DND-41 (cell line): ENCODE measurements at regions not wholly inside any gene's neighbourhood (a gene's known extent, or its start where the extent isn't known, plus 50 kb on each side); places are given as distances from the start of the nearest gene placed in this dataset.
"Not testable (repeated sequence)": the region's sequence is repeated elsewhere in the genome, so short reads cannot be mapped to it uniquely, and the experiment has no call there.

Source experiments
- ATAC-seq: fragments of 200-7000 bp; cut with Tn5 transposase; 3 replicates; pipeline ENCODE4 v1.9.1; 2021; ENCODE audit warnings: low read depth; ENCODE audit not compliant: insufficient read depth
- DNase-seq: peaks from one replicate; pipeline ENCODE4 v3.0.0-alpha.2; 2020
- H2AFZ ChIP-seq: 2 replicates; pipeline ENCODE4 v1.6.0; 2012; ENCODE audit warnings: low read depth, low read length
- H3K27ac ChIP-seq: 2 replicates; pipeline ENCODE4 v1.5.1; 2012; ENCODE audit warnings: low read length, inconsistent platforms
- H3K27me3 ChIP-seq: fragments of 200-600 bp; sonication (generic); 2 replicates; pipeline ENCODE4 v1.6.0; 2012; ENCODE audit warnings: low read length, mild to moderate bottlenecking, inconsistent platforms; ENCODE audit not compliant: insufficient read depth, poor library complexity
- H3K36me3 ChIP-seq: 2 replicates; pipeline ENCODE4 v1.5.1; 2012; ENCODE audit warnings: low read length, inconsistent platforms; ENCODE audit not compliant: insufficient read depth
- H3K4me1 ChIP-seq: 2 replicates; pipeline ENCODE4 v1.5.1; 2012; ENCODE audit warnings: mild to moderate bottlenecking, low read length; ENCODE audit not compliant: insufficient read depth
- H3K4me2 ChIP-seq: 2 replicates; pipeline ENCODE4 v1.6.0; 2012; ENCODE audit warnings: mild to moderate bottlenecking, moderate library complexity, low read length, inconsistent platforms; ENCODE audit not compliant: insufficient read depth
- H3K4me3 ChIP-seq, 2 experiments: fragments of 200-600 bp in 1 of 2; shearing (Covaris generic) in 1 of 2; 2 replicates each; pipeline ENCODE4 v1.5.1; 2012 to 2016; ENCODE audit warnings: inconsistent platforms in 2 of 2, low read length in 2 of 2, mild to moderate bottlenecking in 2 of 2, low read depth in 1 of 2, moderate library complexity in 1 of 2
- H3K79me2 ChIP-seq: 2 replicates; pipeline ENCODE4 v1.6.0; 2012; ENCODE audit warnings: low read length, inconsistent platforms; ENCODE audit not compliant: insufficient read depth
- H3K9ac ChIP-seq: 2 replicates; pipeline ENCODE4 v1.6.0; 2012; ENCODE audit warnings: low read depth, mild to moderate bottlenecking, inconsistent platforms, low read length, moderate library complexity
- H3K9me3 ChIP-seq: 2 replicates; pipeline ENCODE4 v1.5.1; 2012; ENCODE audit warnings: low read length, moderate library complexity, mild to moderate bottlenecking, inconsistent platforms; ENCODE audit not compliant: insufficient read depth, severe bottlenecking
- H4K20me1 ChIP-seq: 2 replicates; pipeline ENCODE4 v1.6.0; 2012; ENCODE audit warnings: low read length; ENCODE audit not compliant: insufficient read depth
- CTCF ChIP-seq: IDR thresholded peaks from 2 replicates; pipeline ENCODE4 v1.5.1; 2012; ENCODE audit warnings: borderline replicate concordance, low read length, moderate library complexity, mild to moderate bottlenecking; ENCODE audit not compliant: poor library complexity, severe bottlenecking; ENCODE audit errors: extremely low read depth
- EZH2 ChIP-seq: IDR thresholded peaks from 3 replicates; pipeline ENCODE4 v1.6.1; 2012; ENCODE audit warnings: borderline replicate concordance, low read depth, mild to moderate bottlenecking, moderate library complexity, low read length, inconsistent platforms; ENCODE audit not compliant: severe bottlenecking

- no peaks in the 10 kb centered on the region for H3K36me3 ChIP-seq
- H3K79me2 ChIP-seq = no peaks in the 10 kb centered on the region
- no peak for TF ChIP-seq CTCF
- no peak for TF ChIP-seq EZH2
- ATAC-seq = no peak
- no peak overlapping the region for H3K4me2 ChIP-seq
- H3K9ac ChIP-seq = no peak overlapping the region
- no peaks in the 10 kb centered on the region for H3K4me1 ChIP-seq
- H3K4me3 ChIP-seq = no peak overlapping the region
- no peaks in the 10 kb centered on the region for H4K20me1 ChIP-seq
- no peaks in the 10 kb centered on the region for H3K27me3 ChIP-seq
- no peak overlapping the region for H3K27ac ChIP-seq
- DNase-seq = no peak
- H3K9me3 ChIP-seq = peaks cover 11% of the 10 kb centered on the region
- H2AFZ ChIP-seq = no peak overlapping the region
Measured at GRCh38 chr4:134072137-134072536, 129.5 kb downstream of the PABPC4L start.

DNA sequence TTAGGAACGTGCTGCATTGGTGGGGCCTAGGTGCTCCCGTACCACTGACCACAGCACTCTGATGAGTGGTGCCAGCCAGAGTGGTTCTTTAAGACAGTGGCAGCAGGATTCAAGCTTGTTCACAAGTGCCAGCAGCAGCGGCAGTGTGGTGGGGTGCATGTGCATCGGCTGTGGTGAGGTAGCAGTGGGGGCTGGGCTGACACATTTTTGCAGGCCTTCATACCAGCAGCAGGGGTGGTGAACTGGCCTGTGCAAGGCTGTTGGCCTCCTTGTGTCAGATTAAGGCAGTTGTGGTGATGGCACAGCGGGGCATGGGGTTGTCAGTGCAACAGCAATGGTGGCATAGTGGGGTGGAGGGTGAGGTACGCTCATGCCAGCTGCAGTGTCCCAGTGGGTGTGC is 131.4 kb downstream of the PABPC4L start:
- no peaks in the 10 kb centered on the region for H3K27me3 ChIP-seq
- no peak overlapping the region for H3K9ac ChIP-seq
- H3K4me2 ChIP-seq = no peak overlapping the region
- no peak overlapping the region for H3K27ac ChIP-seq
- ATAC-seq (no peak), DNase-seq (no peak)
- H3K4me1 ChIP-seq = no peaks in the 10 kb centered on the region
- H3K36me3 ChIP-seq = no peaks in the 10 kb centered on the region
- H3K4me3 ChIP-seq = no peak overlapping the region
- H3K9me3 ChIP-seq = peaks cover 11% of the 10 kb centered on the region
- TF ChIP-seq EZH2 (no peak), CTCF (no peak)
- H2AFZ ChIP-seq = no peak overlapping the region
- no peaks in the 10 kb centered on the region for H4K20me1 ChIP-seq
- H3K79me2 ChIP-seq = no peaks in the 10 kb centered on the region

DNA sequence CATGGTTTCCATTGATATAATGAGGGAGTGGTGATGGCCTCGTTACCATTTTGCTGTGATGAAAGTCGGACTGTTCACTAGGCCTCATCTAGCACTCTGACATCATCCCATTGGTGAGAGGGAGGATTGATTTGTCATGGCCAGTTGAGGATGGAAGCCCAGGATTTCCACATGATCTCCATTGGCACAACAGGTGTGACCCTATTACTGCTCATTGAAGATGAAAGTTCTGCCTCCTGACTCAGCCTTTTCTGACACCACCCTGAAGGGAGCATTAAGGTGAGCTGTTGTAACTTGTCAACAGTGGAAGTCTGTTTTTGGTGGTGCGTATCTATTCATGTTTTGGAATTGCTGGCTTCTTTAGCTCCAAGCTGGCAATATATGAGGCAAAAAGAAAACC is 144.2 kb downstream of the PABPC4L start:
- Histone ChIP-seq H3K4me2 (no peak overlapping the region), H3K4me3 (no peak overlapping the region), H3K4me1 (no peaks in the 10 kb centered on the region), H3K9me3 (no peaks in the 10 kb centered on the region), H3K27me3 (no peaks in the 10 kb centered on the region), H3K36me3 (no peaks in the 10 kb centered on the region), H3K79me2 (no peaks in the 10 kb centered on the region), H3K9ac (no peak overlapping the region), H2AFZ (no peak overlapping the region), H4K20me1 (no peaks in the 10 kb centered on the region), H3K27ac (no peak overlapping the region)
- ATAC-seq = no peak
- no peak for TF ChIP-seq EZH2
- TF ChIP-seq CTCF = no peak
- DNase-seq = no peak

DNA sequence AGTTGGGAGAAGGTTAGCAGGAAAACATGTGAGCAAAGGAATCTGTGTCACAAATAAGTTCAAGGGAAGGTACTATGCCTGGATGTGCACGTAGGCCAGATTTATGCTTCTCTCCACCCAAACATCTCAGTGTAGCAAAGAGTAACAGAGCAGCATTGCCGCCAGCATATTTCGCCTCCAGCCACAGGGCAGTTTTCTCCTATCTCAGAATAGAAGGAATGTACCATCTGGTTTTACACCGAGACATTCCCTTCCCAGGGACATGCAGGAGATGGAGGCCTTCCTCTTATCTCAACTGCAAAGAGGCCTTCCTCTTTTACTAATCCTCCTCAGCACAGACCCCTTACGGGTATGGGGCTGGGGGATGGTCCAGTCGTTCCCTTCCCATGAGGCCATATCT is 155.4 kb downstream of the PABPC4L start:
- not testable (repeated sequence) for H3K27me3 ChIP-seq, H3K79me2 ChIP-seq, ATAC-seq, H3K9me3 ChIP-seq, H3K27ac ChIP-seq, H3K4me2 ChIP-seq, H3K36me3 ChIP-seq, H4K20me1 ChIP-seq, H3K4me1 ChIP-seq, H3K4me3 ChIP-seq, H3K9ac ChIP-seq, DNase-seq, H2AFZ ChIP-seq
